Skin of body (tissue), 1 donor: ENCODE measurements at regions not wholly inside any gene's neighbourhood (a gene's known extent, or its start where the extent isn't known, plus 50 kb on each side); places are given as distances from the start of the nearest gene placed in this dataset.

Experiments used
- DNase-seq: peaks from one replicate; lab custom pipeline; 2025; lab: John Stamatoyannopoulos, UW

DNA sequence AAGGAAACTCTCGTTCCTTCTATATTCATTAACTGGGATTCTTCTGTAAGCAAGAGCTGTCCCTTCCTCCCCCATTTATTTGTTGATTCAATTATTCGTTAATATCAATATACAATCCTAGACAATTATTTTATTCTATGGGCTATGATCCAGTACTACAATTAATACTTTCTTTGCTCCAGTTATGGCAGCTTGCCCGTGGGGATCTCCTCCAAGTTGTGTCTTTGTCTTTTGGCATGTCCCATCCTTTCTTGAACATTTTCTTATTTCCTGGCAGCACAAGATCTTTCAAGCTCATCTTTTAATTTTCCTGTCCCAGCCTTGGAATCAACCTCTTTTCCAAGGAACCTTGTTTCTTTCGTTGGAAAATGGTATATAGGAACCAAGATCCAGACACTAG lies 249.3 kb downstream of the GAS1 start:
- no peak for DNase-seq

DNA sequence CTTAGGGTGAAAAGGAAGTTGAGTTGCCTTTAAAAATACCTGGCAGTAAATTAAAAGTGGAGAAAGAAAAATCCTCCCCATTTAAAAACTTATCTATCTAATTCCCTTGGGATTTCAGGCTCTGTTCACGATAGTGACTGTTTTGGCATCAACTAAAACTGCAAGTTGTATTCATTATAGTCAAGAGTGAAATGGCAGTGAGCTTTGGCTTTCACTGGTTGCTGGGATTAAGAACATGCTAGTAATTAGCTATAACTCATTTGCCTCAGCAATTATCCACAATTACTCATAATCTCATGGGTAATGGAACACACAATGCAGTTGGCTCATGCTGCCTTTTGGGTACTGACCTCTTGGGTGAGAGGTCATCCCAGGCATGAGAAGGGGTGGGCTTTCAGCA lies 250.1 kb downstream of the GAS1 start:
- DNase-seq = peak; percentile 40

- no peak for DNase-seq
These were observed 251.3 kb downstream of the GAS1 start for GRCh38 chr9:86695910-86696424.

DNA sequence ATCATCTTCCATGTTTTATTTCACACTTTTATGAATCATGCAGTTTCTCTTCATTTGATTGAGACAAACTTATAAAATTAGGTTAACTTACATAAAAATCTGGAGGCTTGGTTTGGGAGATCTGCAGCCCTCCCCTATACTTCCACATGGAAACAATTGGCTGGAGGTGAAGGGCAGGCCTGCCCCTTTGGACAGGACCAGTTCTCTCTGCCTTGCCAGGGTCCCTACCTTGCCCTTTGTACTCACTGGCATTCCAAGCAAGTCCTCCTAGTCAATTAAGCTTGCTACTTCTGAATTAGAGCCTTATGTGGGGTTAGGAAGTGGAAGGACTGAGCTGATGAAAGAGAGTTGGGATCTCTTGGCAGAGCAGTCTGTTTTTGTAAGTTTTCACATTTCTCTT lies 257.3 kb downstream of the GAS1 start:
- DNase-seq = no peak

- DNase-seq = no peak
These were observed 259.5 kb downstream of the GAS1 start for GRCh38 chr9:86687788-86688187.

- DNase-seq = no peak
These were observed 261.8 kb downstream of the GAS1 start for GRCh38 chr9:86685556-86685955.

- DNase-seq = no peak
These were observed 263.2 kb downstream of the GAS1 start for GRCh38 chr9:86684148-86684547.

- no peak for DNase-seq
These were observed 265.1 kb downstream of the GAS1 start for GRCh38 chr9:86682240-86682639.

- no peak for DNase-seq
These were observed 267.4 kb downstream of the GAS1 start for GRCh38 chr9:86679909-86680308.

- no peak for DNase-seq
These were observed 270.9 kb downstream of the GAS1 start for GRCh38 chr9:86676396-86676795.

DNA sequence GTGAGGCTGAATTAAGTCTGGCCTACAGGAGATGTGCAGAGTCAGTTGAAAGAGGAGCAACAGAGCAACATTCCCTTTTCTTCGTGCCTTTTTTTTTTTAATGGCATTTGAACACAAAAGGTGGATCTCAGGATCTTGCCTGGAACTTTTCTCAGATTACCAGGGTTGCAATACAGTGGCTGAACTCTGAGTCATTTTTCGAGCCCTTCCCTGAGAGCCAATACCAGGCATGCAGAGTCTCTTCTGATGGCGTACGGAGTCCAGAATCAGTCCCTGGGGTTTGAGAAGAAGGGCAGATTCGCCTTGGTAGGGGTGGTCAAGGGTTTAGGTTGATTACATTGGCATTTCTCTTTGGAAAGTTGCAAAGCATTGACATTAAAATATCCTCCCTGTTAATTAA lies 271.5 kb downstream of the GAS1 start:
- no peak for DNase-seq

- DNase-seq = no peak
These were observed 272.8 kb downstream of the GAS1 start for GRCh38 chr9:86674487-86674886.

GRCh38 chr9:86672966-86673365 lies 274.3 kb downstream of the GAS1 start:
- no peak for DNase-seq

DNA sequence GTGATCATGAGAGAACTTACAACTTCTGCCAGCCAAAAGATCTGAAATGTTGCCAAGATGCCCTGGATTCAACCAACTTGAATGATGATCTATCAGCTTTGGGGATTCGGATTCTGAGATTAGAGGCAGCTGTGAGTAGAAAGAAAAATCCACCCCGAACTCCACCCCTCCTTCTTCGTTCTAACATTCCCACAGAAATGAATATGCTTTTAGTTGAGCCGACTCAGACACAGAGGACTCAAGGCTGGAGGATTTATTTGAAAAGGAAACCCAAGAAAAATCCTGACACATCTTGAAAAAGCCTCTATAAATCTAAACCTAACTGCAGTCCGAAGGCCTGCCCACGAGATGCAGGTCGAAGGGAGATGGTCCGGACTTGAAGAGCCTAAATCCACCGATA lies 275.0 kb downstream of the GAS1 start:
- no peak for DNase-seq

GRCh38 chr9:86671018-86671417 lies 276.3 kb downstream of the GAS1 start:
- no peak for DNase-seq

DNA sequence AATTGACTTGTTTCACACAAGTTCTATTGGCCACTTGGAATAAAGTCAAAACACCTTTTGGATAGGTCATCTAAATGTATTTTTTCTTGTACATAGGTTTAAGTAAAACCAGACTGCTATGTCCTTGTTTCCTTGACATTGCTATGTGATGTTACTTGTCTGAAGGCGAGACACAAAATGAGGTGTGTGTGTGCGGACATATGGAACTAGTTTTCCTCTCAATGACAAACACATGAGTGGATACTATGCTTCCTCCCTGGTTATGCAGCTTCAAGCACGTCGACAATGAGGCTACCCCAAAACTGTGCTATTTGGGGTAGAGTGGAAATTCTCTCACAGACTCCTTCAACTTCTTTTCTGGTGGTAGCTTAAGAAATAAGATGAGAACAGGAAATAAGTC lies 276.8 kb downstream of the GAS1 start:
- no peak for DNase-seq

DNA sequence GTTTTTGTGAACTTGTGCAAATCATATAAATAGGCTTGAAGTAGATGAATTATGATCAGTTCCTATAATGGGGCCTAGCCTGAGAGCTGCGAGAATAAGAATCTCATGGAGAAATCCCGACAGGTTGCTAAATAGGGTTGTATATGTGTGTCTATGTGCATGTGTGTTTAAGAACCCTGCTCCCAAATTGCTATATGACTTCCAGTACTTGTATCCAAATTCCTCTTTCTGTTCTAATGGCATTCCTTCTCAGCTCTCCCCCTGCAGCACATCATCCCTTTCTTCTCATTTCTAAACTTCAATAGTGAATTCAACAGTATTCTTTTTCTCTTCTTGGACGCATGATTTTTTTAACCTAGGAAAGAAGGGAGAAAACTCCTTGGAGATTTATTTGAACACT lies 277.2 kb downstream of the GAS1 start:
- DNase-seq = no peak

DNA sequence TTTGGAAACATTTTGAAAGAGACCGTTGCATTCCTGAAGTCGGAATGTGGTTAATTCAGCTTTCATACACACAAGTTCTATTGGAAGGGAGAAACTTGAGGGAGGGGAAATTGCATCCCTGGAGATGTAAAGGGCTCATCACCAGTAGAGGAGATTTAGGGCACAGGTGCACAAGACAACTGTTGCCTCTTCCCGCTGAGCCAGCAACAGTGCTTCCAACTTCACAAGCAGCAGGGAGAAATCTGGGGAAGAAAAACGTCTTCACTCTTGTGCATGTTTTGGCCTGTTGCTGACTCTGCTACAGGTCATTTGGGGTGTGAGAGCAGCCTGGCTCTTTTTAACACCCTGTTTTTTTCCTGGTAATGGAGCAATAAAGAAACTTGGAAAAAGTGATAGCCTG lies 277.9 kb downstream of the GAS1 start:
- DNase-seq = peak; percentile 90

DNA sequence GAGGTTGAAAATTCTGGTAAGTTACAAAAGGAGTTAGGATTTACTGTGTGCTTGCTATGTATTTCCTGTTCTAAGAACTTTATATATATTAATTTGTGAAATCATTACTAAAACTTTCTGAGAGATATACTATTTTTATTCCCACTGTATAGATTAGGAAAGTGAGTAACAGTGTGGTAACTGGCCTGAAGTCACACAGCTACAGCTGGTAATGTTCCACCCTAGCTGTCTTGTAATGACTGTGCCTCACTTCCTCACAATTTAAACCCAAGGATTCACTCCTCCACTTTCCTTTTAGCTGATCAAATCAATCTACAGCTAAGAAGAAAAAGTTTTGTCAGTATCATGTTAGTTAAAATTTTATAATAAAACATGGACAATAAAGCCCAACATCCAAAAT lies 278.8 kb downstream of the GAS1 start:
- DNase-seq = no peak

DNA sequence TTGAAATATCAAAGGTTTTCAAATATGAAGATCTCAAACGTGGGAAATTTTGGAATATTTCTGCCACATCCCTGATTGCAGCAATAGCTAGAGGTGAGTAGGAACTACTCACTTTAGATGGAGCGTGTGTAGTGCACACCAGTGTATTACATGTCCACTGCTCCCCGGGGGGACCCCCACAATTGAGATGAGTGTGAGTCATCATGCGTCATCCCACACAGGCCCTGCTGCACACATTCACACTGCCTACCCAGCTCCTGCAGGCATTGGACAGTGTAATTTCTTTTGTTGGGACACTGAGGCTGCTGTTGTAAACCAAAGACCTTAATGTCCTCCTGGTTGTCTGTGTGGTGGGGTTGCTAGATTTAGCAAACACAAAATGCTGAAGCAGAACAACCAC lies 280.0 kb downstream of the GAS1 start:
- no peak for DNase-seq

GRCh38 chr9:86665416-86665815 lies 281.9 kb downstream of the GAS1 start:
- DNase-seq = peak; percentile 68

- DNase-seq = no peak
These were observed 282.7 kb downstream of the GAS1 start for GRCh38 chr9:86664603-86665002.

DNA sequence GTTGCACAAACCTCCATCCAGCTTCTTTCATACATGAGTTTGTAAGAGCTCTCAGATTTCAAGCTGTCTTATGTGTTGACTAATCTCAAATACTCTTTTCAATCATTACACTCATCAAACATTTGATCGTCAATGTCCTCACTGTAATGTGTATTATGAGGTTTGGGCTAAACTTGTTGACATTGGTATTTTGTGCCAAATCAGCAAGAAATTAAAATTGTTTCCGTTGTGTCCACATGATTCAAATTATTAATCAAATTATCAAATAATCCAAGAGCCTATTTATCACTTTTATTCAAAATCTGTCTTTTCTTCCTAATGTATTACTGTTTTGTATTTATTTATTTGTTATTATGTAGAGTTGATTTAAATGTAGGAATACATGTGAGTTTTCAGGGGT lies 283.4 kb downstream of the GAS1 start:
- no peak for DNase-seq

- DNase-seq = no peak
These were observed 284.3 kb downstream of the GAS1 start for GRCh38 chr9:86662890-86663468.
